Esophagus muscularis mucosa (tissue), 4 donors: ENCODE measurements at regions not wholly inside any gene's neighbourhood (a gene's known extent, or its start where the extent isn't known, plus 50 kb on each side); places are given as distances from the start of the nearest gene placed in this dataset.

Experiments used
- CTCF ChIP-seq, 3 experiments: fragments of 200-600 bp in 2 of 3; fragments of 450-650 bp in 1 of 3; sonication (generic) in 2 of 3; IDR thresholded peaks; one replicate each; pipeline ENCODE4 v1.5.1; 2017 to 2019; ENCODE audit warnings: antibody characterized with exemption in 3 of 3, mild to moderate bottlenecking in 2 of 3, moderate library complexity in 1 of 3
- EP300 ChIP-seq: sonication (generic); formaldehyde crosslinking; IDR thresholded peaks from one replicate; pipeline ENCODE4 v1.6.1; 2017; ENCODE audit warnings: antibody characterized with exemption
- POLR2AphosphoS5 ChIP-seq, 2 donors: sonication (generic); formaldehyde crosslinking; IDR thresholded peaks; one replicate each; pipeline ENCODE4 v1.6.1; 2017; ENCODE audit warnings: antibody characterized with exemption in 2 of 2

- TF ChIP-seq POLR2AphosphoS5 (IDR thresholded peaks at IDR 0.05) (no peak), CTCF (IDR thresholded peaks at IDR 0.05) (no peak), EP300 (no peak)
Measured at GRCh38 chr2:102078773-102079172, 63.8 kb upstream of the IL1R1 start.
